Endothelial cell of umbilical vein (primary cell): ENCODE measurements at regions not wholly inside any gene's neighbourhood (a gene's known extent, or its start where the extent isn't known, plus 50 kb on each side); places are given as distances from the start of the nearest gene placed in this dataset.

Experiments used
- BruUV-seq: library from RNA; stranded (reverse); fragments of 400-500 nt; replicated peaks from 2 replicates; lab custom pipeline; 2021; lab: Mats Ljungman, UMichigan
- CTCF ChIA-PET: fragments of 300-600, 350-600 bp; sonication (Branson Sonifier 250); formaldehyde crosslinking; loops from one replicate; lab custom pipeline; 2021; ENCODE audit warnings: antibody characterized with exemption, inconsistent platforms; lab: Charles Lee
- POLR2A ChIA-PET: fragments of 300-600, 350-600 bp; sonication (Branson Sonifier 250); formaldehyde crosslinking; loops from one replicate; lab custom pipeline; 2021; ENCODE audit warnings: antibody characterized with exemption, inconsistent platforms; lab: Charles Lee
- DNase-seq: peaks from one replicate; pipeline ENCODE4 v3.0.0-alpha.2; 2011; ENCODE audit warnings: low read depth, low spot score
- FAIRE-seq: peaks from 2 replicates; lab custom pipeline; 2011; peaks lifted over from hg19 to GRCh38; lab: Jason Lieb, UNC
- H2AFZ ChIP-seq: 2 replicates; pipeline ENCODE4 v1.6.0; 2012; ENCODE audit warnings: low read depth, low read length, control low read depth, inconsistent platforms
- H3K27ac ChIP-seq: 2 replicates; pipeline ENCODE4 v1.5.1; 2011; ENCODE audit warnings: low read depth, mild to moderate bottlenecking, control low read depth, low read length, moderate library complexity; ENCODE audit not compliant: insufficient read depth
- H3K27me3 ChIP-seq, 2 experiments: 2 replicates each; pipeline versions ENCODE4 v1.6.0 to v1.6.1; 2011; ENCODE audit warnings: low read length in 2 of 2, mixed read lengths in 1 of 2; ENCODE audit not compliant: control insufficient read depth in 2 of 2, insufficient read depth in 2 of 2
- H3K36me3 ChIP-seq, 2 experiments: 2 replicates in 1 of 2; 3 replicates in 1 of 2; pipeline ENCODE4 v1.5.1; 2011; ENCODE audit warnings: low read length in 2 of 2, mild to moderate bottlenecking in 1 of 2, moderate library complexity in 1 of 2; ENCODE audit not compliant: control insufficient read depth in 2 of 2, insufficient read depth in 2 of 2; ENCODE audit errors: extremely low read depth in 1 of 2
- H3K4me1 ChIP-seq: 3 replicates; pipeline ENCODE4 v1.5.1; 2011; ENCODE audit warnings: mild to moderate bottlenecking, low read length; ENCODE audit not compliant: control insufficient read depth, insufficient read depth; ENCODE audit errors: extremely low read depth
- H3K4me2 ChIP-seq: 2 replicates; pipeline ENCODE4 v1.6.1; 2011; ENCODE audit warnings: low read length, control low read depth, mixed read lengths; ENCODE audit not compliant: insufficient read depth
- H3K4me3 ChIP-seq, 3 experiments: fragments of 200-600 bp in 1 of 3; sonication (generic), shearing (Covaris generic) in 1 of 3; replicated peaks in 1 of 3; 2 replicates each; pipeline ENCODE4 v1.5.1; 2011 to 2016; ENCODE audit warnings: control low read depth in 3 of 3, low read length in 3 of 3, mild to moderate bottlenecking in 2 of 3, inconsistent platforms in 1 of 3, low read depth in 1 of 3, moderate library complexity in 1 of 3; ENCODE audit not compliant: insufficient read depth in 1 of 3
- H3K79me2 ChIP-seq: 2 replicates; pipeline ENCODE4 v1.6.0; 2012; ENCODE audit warnings: low read length, inconsistent platforms; ENCODE audit not compliant: control insufficient read depth, insufficient read depth
- H3K9ac ChIP-seq: replicated peaks from 2 replicates; pipeline ENCODE3; 2011; ENCODE audit warnings: low read length, control low read depth; ENCODE audit not compliant: insufficient read depth; ENCODE audit errors: extremely low read depth
- H3K9me1 ChIP-seq: replicated peaks from 3 replicates; pipeline ENCODE4 v1.6.0; 2011; ENCODE audit warnings: mild to moderate bottlenecking, low read length; ENCODE audit not compliant: control insufficient read depth, insufficient read depth; ENCODE audit errors: extremely low read depth
- H3K9me3 ChIP-seq: replicated peaks from 2 replicates; pipeline ENCODE4 v1.5.1; 2012; ENCODE audit warnings: low read length, inconsistent platforms; ENCODE audit not compliant: control insufficient read depth, insufficient read depth
- H4K20me1 ChIP-seq: replicated peaks from 2 replicates; pipeline ENCODE3; 2011; ENCODE audit warnings: mild to moderate bottlenecking, low read length; ENCODE audit not compliant: control insufficient read depth, insufficient read depth; ENCODE audit errors: extremely low read depth
- EZH2 ChIP-seq: IDR thresholded peaks from 2 replicates; pipeline ENCODE4 v1.6.1; 2012; ENCODE audit warnings: borderline replicate concordance, low read depth, mild to moderate bottlenecking, moderate library complexity, low read length, inconsistent platforms; ENCODE audit not compliant: severe bottlenecking
- FOS ChIP-seq: IDR thresholded peaks from 2 replicates; pipeline ENCODE4 v1.6.1; 2011; ENCODE audit warnings: mild to moderate bottlenecking, low read length, moderate library complexity, borderline replicate concordance; ENCODE audit not compliant: insufficient read depth
- GATA2 ChIP-seq: IDR thresholded peaks from 2 replicates; pipeline ENCODE4 v1.7.0; 2011; ENCODE audit warnings: low read depth, mild to moderate bottlenecking, moderate library complexity, mixed read lengths, low read length; ENCODE audit not compliant: insufficient read length, insufficient read depth
- JUN ChIP-seq: IDR thresholded peaks from 2 replicates; pipeline ENCODE4 v1.6.1; 2011; ENCODE audit warnings: borderline replicate concordance, low read depth; ENCODE audit not compliant: insufficient read length, insufficient read depth
- MYC ChIP-seq: IDR thresholded peaks from one replicate; pipeline ENCODE4 v1.6.1; 2011; ENCODE audit warnings: mild to moderate bottlenecking, low read depth, low read length
- POLR2A ChIP-seq: IDR thresholded peaks from 2 replicates; pipeline ENCODE4 v1.6.1; 2012; ENCODE audit warnings: low read depth, mild to moderate bottlenecking, control low read depth, low read length
- POLR2AphosphoS5 ChIP-seq: IDR thresholded peaks from 2 replicates; pipeline ENCODE4 v1.6.1; 2012; ENCODE audit warnings: low read depth, mild to moderate bottlenecking, control low read depth, low read length, moderate library complexity; ENCODE audit not compliant: insufficient read depth
- dilution Hi-C: fragments of 300-500 bp; cut with MboI; formaldehyde crosslinking; loops from one replicate; pipeline ENCODE4 v1.15.0; 2019; ENCODE audit warnings: low sequenced_read_pairs; ENCODE audit not compliant: extremely low pct_ligation_motif_present
- intact Hi-C: fragments of 100-400 bp; cut with micrococcal nuclease; formaldehyde crosslinking; loops from one replicate; pipeline ENCODE4 v1.10.0; 2022
- TF ChIP-seq, protein P1 (sequence below): IDR thresholded peaks from 2 replicates; pipeline ENCODE4 v1.6.1; 2011; ENCODE audit not compliant: insufficient read depth, insufficient read length
- TF ChIP-seq, protein P2 (sequence below), 2 donors: IDR thresholded peaks; 1 replicate in 1 of 2; 2 replicates in 1 of 2; pipeline ENCODE4 v1.5.1; 2011; ENCODE audit warnings: low read length in 2 of 2, mild to moderate bottlenecking in 2 of 2, moderate library complexity in 2 of 2, control low read depth in 1 of 2, inconsistent platforms in 1 of 2, low read depth in 1 of 2; ENCODE audit not compliant: insufficient read depth in 1 of 2; ENCODE audit errors: extremely low read depth in 1 of 2

DNA sequence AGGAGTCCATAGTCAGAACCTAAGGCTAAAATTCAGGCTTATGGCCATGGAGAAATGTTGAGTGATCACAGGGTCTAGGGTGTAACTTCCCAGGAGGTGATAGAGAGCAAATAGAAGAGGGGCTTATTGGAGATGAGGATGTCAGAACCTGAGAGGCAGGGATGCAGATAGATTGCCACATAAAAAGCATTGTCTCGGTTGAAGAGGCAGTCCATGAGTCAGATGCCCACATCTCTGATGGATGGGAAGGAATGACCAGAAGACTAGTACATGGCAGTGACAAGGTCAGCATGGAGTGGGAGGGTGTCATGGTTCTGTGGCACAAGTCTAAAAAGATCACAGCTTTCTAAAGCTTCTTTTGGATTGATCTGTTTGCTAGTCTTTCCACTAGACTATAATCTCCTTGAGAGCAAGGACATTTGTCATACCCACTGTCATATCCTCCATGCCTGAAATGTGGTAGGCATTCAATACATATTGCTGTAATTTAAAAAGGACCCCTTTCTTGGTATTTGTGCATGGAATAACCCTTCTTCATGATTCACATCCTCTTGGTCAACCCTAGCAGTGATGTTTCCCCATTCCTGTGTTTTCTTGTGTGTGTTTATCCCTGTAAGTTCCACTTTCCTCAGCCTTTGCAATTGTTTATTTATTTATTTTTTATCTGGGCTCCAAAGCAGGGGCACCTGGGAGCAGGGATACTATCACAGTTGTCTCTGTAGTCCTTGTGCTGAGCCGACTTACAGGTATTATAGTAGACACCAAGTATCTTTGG is 613.4 kb upstream of the CFAP20DC start:
- no TSS peak for BruUV-seq
- intact Hi-C loops (no loop called here), dilution Hi-C loops (no loop called here)
- TF ChIP-seq JUN (no peak), FOS (no peak), POLR2AphosphoS5 (no peak), EZH2 (no peak), MYC (no peak), POLR2A (no peak), GATA2 (no peak)
- TF ChIP-seq, protein P1, sequence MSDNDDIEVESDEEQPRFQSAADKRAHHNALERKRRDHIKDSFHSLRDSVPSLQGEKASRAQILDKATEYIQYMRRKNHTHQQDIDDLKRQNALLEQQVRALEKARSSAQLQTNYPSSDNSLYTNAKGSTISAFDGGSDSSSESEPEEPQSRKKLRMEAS: no peak
- TF ChIP-seq, protein P2, sequence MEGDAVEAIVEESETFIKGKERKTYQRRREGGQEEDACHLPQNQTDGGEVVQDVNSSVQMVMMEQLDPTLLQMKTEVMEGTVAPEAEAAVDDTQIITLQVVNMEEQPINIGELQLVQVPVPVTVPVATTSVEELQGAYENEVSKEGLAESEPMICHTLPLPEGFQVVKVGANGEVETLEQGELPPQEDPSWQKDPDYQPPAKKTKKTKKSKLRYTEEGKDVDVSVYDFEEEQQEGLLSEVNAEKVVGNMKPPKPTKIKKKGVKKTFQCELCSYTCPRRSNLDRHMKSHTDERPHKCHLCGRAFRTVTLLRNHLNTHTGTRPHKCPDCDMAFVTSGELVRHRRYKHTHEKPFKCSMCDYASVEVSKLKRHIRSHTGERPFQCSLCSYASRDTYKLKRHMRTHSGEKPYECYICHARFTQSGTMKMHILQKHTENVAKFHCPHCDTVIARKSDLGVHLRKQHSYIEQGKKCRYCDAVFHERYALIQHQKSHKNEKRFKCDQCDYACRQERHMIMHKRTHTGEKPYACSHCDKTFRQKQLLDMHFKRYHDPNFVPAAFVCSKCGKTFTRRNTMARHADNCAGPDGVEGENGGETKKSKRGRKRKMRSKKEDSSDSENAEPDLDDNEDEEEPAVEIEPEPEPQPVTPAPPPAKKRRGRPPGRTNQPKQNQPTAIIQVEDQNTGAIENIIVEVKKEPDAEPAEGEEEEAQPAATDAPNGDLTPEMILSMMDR (IDR thresholded peaks at IDR 0.05; ENCODE audit: extremely low read depth in 1 of 2, insufficient read depth in 1 of 2, low read depth in 1 of 2, low read length in 2 of 2): no peak
- DNase-seq: no peak
- Histone ChIP-seq H3K27me3 (no peaks in the 10 kb centered on the region), H3K27ac (no peak overlapping the region), H4K20me1 (no peaks in the 10 kb centered on the region), H3K4me2 (no peak overlapping the region), H3K79me2 (no peaks in the 10 kb centered on the region), H3K9me3 (peaks cover 2% of the 10 kb centered on the region), H3K4me1 (no peaks in the 10 kb centered on the region), H3K9me1 (no peaks in the 10 kb centered on the region), H3K4me3 (no peak overlapping the region), H2AFZ (no peak overlapping the region), H3K36me3 (no peaks in the 10 kb centered on the region), H3K9ac (no peak overlapping the region)
- ChIA-PET CTCF (no interaction called here), POLR2A (no interaction called here)
- no peak for FAIRE-seq
